Caco-2 (cell line): ENCODE measurements at regions not wholly inside any gene's neighbourhood (a gene's known extent, or its start where the extent isn't known, plus 50 kb on each side); places are given as distances from the start of the nearest gene placed in this dataset.

Experiments
- BruUV-seq: library from RNA; stranded (reverse); fragments of 400-500 nt; replicated peaks from 2 replicates; lab custom pipeline; 2021; lab: Mats Ljungman, UMichigan
- CTCF ChIA-PET: fragments of 300-600 bp; sonication (Branson Sonifier 250); formaldehyde crosslinking; loops from one replicate; lab custom pipeline; 2022; ENCODE audit warnings: antibody characterized with exemption; lab: Charles Lee
- POLR2A ChIA-PET: fragments of 300-600 bp; sonication (Branson Sonifier 250); formaldehyde crosslinking; loops from one replicate; lab custom pipeline; 2022; ENCODE audit warnings: antibody characterized with exemption; lab: Charles Lee
- DNase-seq, 2 experiments: peaks; one replicate each; pipeline versions ENCODE4 v3.0.0 to v3.0.0-alpha.2; 2020 to 2022
- H3K27me3 ChIP-seq: replicated peaks from 2 replicates; pipeline ENCODE4 v1.6.0; 2011; ENCODE audit warnings: low read length; ENCODE audit not compliant: control insufficient read depth, insufficient read depth
- H3K36me3 ChIP-seq: 2 replicates; pipeline ENCODE4 v1.5.1; 2011; ENCODE audit warnings: low read length; ENCODE audit not compliant: control insufficient read depth, insufficient read depth
- H3K4me1 ChIP-seq: fragments of 250-450 bp; sonication (Bioruptor Pico); 2 replicates; pipeline ENCODE4 v1.5.1; 2020; ENCODE audit warnings: mild to moderate bottlenecking
- H3K4me3 ChIP-seq: 2 replicates; pipeline ENCODE4 v1.5.1; 2011; ENCODE audit warnings: low read depth, mild to moderate bottlenecking, control low read depth, low read length
- H3K9me3 ChIP-seq: fragments of 250-450 bp; sonication (Bioruptor Pico); 2 replicates; pipeline ENCODE4 v1.5.1; 2020; ENCODE audit warnings: mild to moderate bottlenecking, moderate library complexity
- H3K27ac Mint-ChIP-seq: one replicate; pipeline ENCODE4 v1.8.0; 2022; ENCODE audit warnings: mixed read lengths; ENCODE audit not compliant: unreplicated experiment
- H3K27me3 Mint-ChIP-seq: one replicate; pipeline ENCODE4 v1.8.0; 2022; ENCODE audit warnings: mixed read lengths; ENCODE audit not compliant: insufficient read depth, unreplicated experiment
- H3K36me3 Mint-ChIP-seq: one replicate; pipeline ENCODE4 v1.8.0; 2022; ENCODE audit warnings: mild to moderate bottlenecking, mixed read lengths; ENCODE audit not compliant: insufficient read depth, unreplicated experiment
- H3K4me1 Mint-ChIP-seq: one replicate; pipeline ENCODE4 v1.8.0; 2022; ENCODE audit warnings: low read depth, mixed read lengths; ENCODE audit not compliant: unreplicated experiment
- H3K4me3 Mint-ChIP-seq: one replicate; pipeline ENCODE4 v1.8.0; 2022; ENCODE audit warnings: mild to moderate bottlenecking, moderate library complexity, mixed read lengths; ENCODE audit not compliant: unreplicated experiment
- H3K9me3 Mint-ChIP-seq: one replicate; pipeline ENCODE4 v1.8.0; 2022; ENCODE audit warnings: mixed read lengths; ENCODE audit not compliant: unreplicated experiment
- CTCF ChIP-seq, 2 experiments: fragments of 200-600 bp in 1 of 2; IDR thresholded peaks; 1 replicate in 1 of 2; 2 replicates in 1 of 2; pipeline versions ENCODE4 v1.5.1 to v1.8.0; 2011 to 2022; ENCODE audit warnings: antibody characterized with exemption in 1 of 2, control low read depth in 1 of 2, inconsistent platforms in 1 of 2, low read depth in 1 of 2, low read length in 1 of 2, mild to moderate bottlenecking in 1 of 2, moderate library complexity in 1 of 2; ENCODE audit not compliant: insufficient read depth in 1 of 2, severe bottlenecking in 1 of 2, unreplicated experiment in 1 of 2
- intact Hi-C: fragments of 100-400 bp; cut with micrococcal nuclease; formaldehyde crosslinking; loops from one replicate; pipeline ENCODE4 v1.10.0; 2022; ENCODE audit not compliant: unreplicated experiment

- ChIA-PET POLR2A (no interaction called here), CTCF (no interaction called here)
- no peak overlapping the region for H3K4me3 ChIP-seq
- H3K4me1 ChIP-seq: no peaks in the 10 kb centered on the region
- peaks cover 4% of the 10 kb centered on the region for H3K9me3 Mint-ChIP-seq
- DNase-seq: no peak
- intact Hi-C loops: no loop called here
- no peaks in the 10 kb centered on the region for H3K36me3 Mint-ChIP-seq
- TF ChIP-seq CTCF (IDR thresholded peaks at IDR 0.05; ENCODE audit: insufficient read depth in 1 of 2, low read depth in 1 of 2, low read length in 1 of 2, severe bottlenecking in 1 of 2, unreplicated experiment in 1 of 2): no peak
- no peak overlapping the region for H3K4me3 Mint-ChIP-seq
- H3K9me3 ChIP-seq: no peaks in the 10 kb centered on the region
- H3K27me3 Mint-ChIP-seq: peaks cover 3% of the 10 kb centered on the region
- no peak overlapping the region for H3K27ac Mint-ChIP-seq
- BruUV-seq: no TSS peak
- H3K36me3 ChIP-seq: no peaks in the 10 kb centered on the region
- no peaks in the 10 kb centered on the region for H3K27me3 ChIP-seq
- H3K4me1 Mint-ChIP-seq: no peaks in the 10 kb centered on the region
Measured at GRCh38 chr4:161143375-161143774, 1020.4 kb downstream of the FSTL5 start.

GRCh38 chr4:161134795-161135194 lies 1029.0 kb downstream of the FSTL5 start:
- CTCF ChIA-PET: no interaction called here
- Histone ChIP-seq H3K36me3 (no peaks in the 10 kb centered on the region), H3K9me3 (no peaks in the 10 kb centered on the region), H3K4me3 (no peak overlapping the region), H3K27me3 (no peaks in the 10 kb centered on the region), H3K4me1 (no peaks in the 10 kb centered on the region)
- Mint-ChIP-seq H3K9me3 (peaks cover 12% of the 10 kb centered on the region), H3K4me3 (no peak overlapping the region), H3K36me3 (no peaks in the 10 kb centered on the region), H3K27me3 (no peaks in the 10 kb centered on the region), H3K27ac (no peak overlapping the region), H3K4me1 (no peaks in the 10 kb centered on the region)
- intact Hi-C loops: no loop called here
- no TSS peak for BruUV-seq
- TF ChIP-seq CTCF (IDR thresholded peaks at IDR 0.05; ENCODE audit: insufficient read depth in 1 of 2, low read depth in 1 of 2, low read length in 1 of 2, severe bottlenecking in 1 of 2, unreplicated experiment in 1 of 2): no peak
- DNase-seq: no peak
- POLR2A ChIA-PET: no interaction called here

GRCh38 chr4:161133586-161134276 lies 1030.1 kb downstream of the FSTL5 start:
- H3K4me3 Mint-ChIP-seq: no peak overlapping the region
- no peaks in the 10 kb centered on the region for H3K27me3 ChIP-seq
- intact Hi-C loops: no loop called here
- POLR2A ChIA-PET: no interaction called here
- BruUV-seq: no TSS peak
- no peaks in the 10 kb centered on the region for H3K4me1 Mint-ChIP-seq
- H3K4me3 ChIP-seq: no peak overlapping the region
- no peak for TF ChIP-seq CTCF (IDR thresholded peaks at IDR 0.05; ENCODE audit: insufficient read depth in 1 of 2, low read depth in 1 of 2, low read length in 1 of 2, severe bottlenecking in 1 of 2, unreplicated experiment in 1 of 2)
- H3K27me3 Mint-ChIP-seq: no peaks in the 10 kb centered on the region
- CTCF ChIA-PET: no interaction called here
- no peaks in the 10 kb centered on the region for H3K4me1 ChIP-seq
- peaks cover 11% of the 10 kb centered on the region for H3K9me3 Mint-ChIP-seq
- no peaks in the 10 kb centered on the region for H3K36me3 ChIP-seq
- no peak overlapping the region for H3K27ac Mint-ChIP-seq
- no peaks in the 10 kb centered on the region for H3K9me3 ChIP-seq
- H3K36me3 Mint-ChIP-seq: no peaks in the 10 kb centered on the region
- DNase-seq: no peak
